ENCODE measurements at regions not wholly inside any gene's neighbourhood (a gene's known extent, or its start where the extent isn't known, plus 50 kb on each side); places are given as distances from the start of the nearest gene placed in this dataset.

- intact Hi-C loops (cut with DNase I): loop anchor here (5.0 kb wide), 1 partner anchor 35 kb away; no protein-coding TSS in a partner anchor
- DNase-seq (ENCODE audit: missing footprints) (no peak), ATAC-seq (no peak)
Observed at GRCh38 chr21:45592208-45592619, 50.0 kb upstream of the SLC19A1 start.

- intact Hi-C loops (cut with DNase I): loop anchor here (5.0 kb wide), 1 partner anchor 35 kb away; no protein-coding TSS in a partner anchor
- DNase-seq (ENCODE audit: missing footprints): no peak
Observed at GRCh38 chr21:45592626-45593134, 50.4 kb upstream of the SLC19A1 start.

GRCh38 chr21:45593162-45594022, 50.1 kb upstream of the PCBP3 start:
- DNase-seq (ENCODE audit: missing footprints) (no peak), ATAC-seq (no peak)
- intact Hi-C loops (cut with DNase I): loop anchor here (5.0 kb wide), 1 partner anchor 36 kb away; no protein-coding TSS in a partner anchor

More at GRCh38 chr21:45592626-45593134, 50.4 kb upstream of the SLC19A1 start:
- no peak for ATAC-seq

Measured in Right ventricle myocardium inferior (tissue), 1 donor.